HL-60 (cell line): ENCODE measurements at regions not wholly inside any gene's neighbourhood (a gene's known extent, or its start where the extent isn't known, plus 50 kb on each side); places are given as distances from the start of the nearest gene placed in this dataset.

Experiments
- CTCF ChIP-seq: IDR thresholded peaks from one replicate; pipeline ENCODE4 v1.5.1; 2011; ENCODE audit warnings: low read length, control low read depth, inconsistent platforms; ENCODE audit not compliant: insufficient read depth
- GABPA ChIP-seq: IDR thresholded peaks from 2 replicates; pipeline ENCODE4 v1.6.1; 2012; ENCODE audit warnings: low read depth

DNA sequence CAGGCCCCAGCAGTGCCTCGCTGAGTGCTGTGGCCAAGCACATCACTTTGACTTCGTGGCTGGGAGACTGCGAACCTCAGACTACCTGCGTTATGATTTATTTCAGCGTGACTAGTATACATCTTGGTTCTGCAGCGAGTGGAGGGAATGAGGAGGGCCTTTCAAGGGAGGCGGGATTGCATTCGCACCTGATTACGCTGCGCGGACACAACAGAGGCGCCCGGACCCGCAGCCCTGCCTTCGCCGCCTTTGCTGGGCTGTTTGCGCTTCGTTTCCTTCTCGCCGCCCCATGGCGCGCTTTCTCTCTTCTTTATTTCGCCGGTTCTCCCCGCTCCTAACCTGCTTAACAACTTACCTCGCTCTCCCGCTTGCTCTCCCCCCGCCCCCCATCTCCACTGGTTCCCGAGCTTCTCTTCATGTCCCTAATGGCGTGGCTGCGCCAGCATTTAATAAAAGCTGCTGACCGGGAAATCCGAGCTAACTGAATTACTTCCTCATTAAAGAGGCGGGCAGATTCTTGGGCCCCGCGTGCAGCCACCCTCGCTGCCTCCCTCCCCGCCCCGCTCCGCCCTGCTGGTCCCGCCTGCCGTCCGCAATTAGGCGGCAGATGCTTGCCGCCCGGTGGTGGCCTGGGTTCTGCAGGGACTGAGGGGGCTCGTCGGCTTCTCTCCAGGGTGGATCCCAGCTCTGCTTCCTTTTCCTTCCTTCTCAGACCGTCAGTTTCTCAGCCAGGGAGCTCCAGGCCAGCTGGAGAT, 257.6 kb upstream of the SDK2 start:
- no peak for TF ChIP-seq CTCF
- TF ChIP-seq GABPA, result no peak
